ENCODE measurements at regions not wholly inside any gene's neighbourhood (a gene's known extent, or its start where the extent isn't known, plus 50 kb on each side); places are given as distances from the start of the nearest gene placed in this dataset.

GRCh38 chr11:82012276-82012675, 721.4 kb downstream of the FAM181B start:
- no peaks in the 10 kb centered on the region for H3K27me3 ChIP-seq (replicated peaks in 1 of 4; ENCODE audit: control insufficient read depth in 3 of 4, extremely low read depth in 1 of 4, insufficient read depth in 3 of 4, low read length in 3 of 4)
- no peak overlapping the region for H4K5ac ChIP-seq (ENCODE audit: insufficient read length, low read depth, low read length)
- H3K4me2 ChIP-seq (ENCODE audit: insufficient read depth in 1 of 2, low read depth in 2 of 2, low read length in 2 of 2) = no peak overlapping the region
- H3K4me3 ChIP-seq (ENCODE audit: extremely low read depth in 1 of 4, insufficient read depth in 2 of 4, low read depth in 3 of 4, low read length in 4 of 4) = no peak overlapping the region
- DNase-seq (ENCODE audit: low read depth in 1 of 2, low spot score in 2 of 2) (no peak), FAIRE-seq (no peak)
- H2BK20ac ChIP-seq (ENCODE audit: low read length) = no peak overlapping the region
- H2AFZ ChIP-seq (ENCODE audit: low read length) = no peak overlapping the region
- no peak overlapping the region for H3K56ac ChIP-seq (replicated peaks; ENCODE audit: insufficient read length, low read depth, low read length)
- H3K14ac ChIP-seq (ENCODE audit: insufficient read length) = no peak overlapping the region
- H4K20me1 ChIP-seq (replicated peaks in 1 of 2; ENCODE audit: control insufficient read depth in 1 of 2, insufficient read depth in 2 of 2, low read length in 2 of 2) = no peaks in the 10 kb centered on the region
- no peak overlapping the region for H3K18ac ChIP-seq (ENCODE audit: extremely low read depth, low read length)
- no peak overlapping the region for H3K27ac ChIP-seq (ENCODE audit: low read depth, low read length)
- H3K9me3 ChIP-seq (ENCODE audit: insufficient read depth in 2 of 2, low read depth in 1 of 2, low read length in 1 of 2) = no peaks in the 10 kb centered on the region
- no peak overlapping the region for H3K4ac ChIP-seq (replicated peaks; ENCODE audit: insufficient read length, low read depth, low read length)
- no peak overlapping the region for H3K23ac ChIP-seq (ENCODE audit: insufficient read length)
- H3K4me1 ChIP-seq (replicated peaks in 1 of 4; ENCODE audit: control insufficient read depth in 3 of 4, insufficient read depth in 4 of 4, low read length in 3 of 4) = no peaks in the 10 kb centered on the region
- no peak overlapping the region for H2BK120ac ChIP-seq (replicated peaks; ENCODE audit: low read depth, low read length)
- no peaks in the 10 kb centered on the region for H3K79me2 ChIP-seq (ENCODE audit: control insufficient read depth in 1 of 2, insufficient read depth in 2 of 2, low read length in 2 of 2)
- no peaks in the 10 kb centered on the region for H3K23me2 ChIP-seq (ENCODE audit: low read depth, low read length)
- no peaks in the 10 kb centered on the region for H3K36me3 ChIP-seq (ENCODE audit: control insufficient read depth in 2 of 4, insufficient read depth in 4 of 4, low read length in 3 of 4)
- no peak overlapping the region for H2BK15ac ChIP-seq (ENCODE audit: low read length)
- no peak overlapping the region for H2BK12ac ChIP-seq (ENCODE audit: low read depth, low read length)
- no peak overlapping the region for H3K9ac ChIP-seq (replicated peaks in 1 of 4; ENCODE audit: extremely low read depth in 1 of 4, low read depth in 3 of 4, low read length in 3 of 4)
- no peaks in the 10 kb centered on the region for H3K79me1 ChIP-seq (ENCODE audit: low read depth, low read length)
- WGBS, 2 experiments (ENCODE audit: extremely low coverage in 1 of 2, insufficient coverage in 1 of 2, insufficient read length in 1 of 2, insufficient replicate concordance in 2 of 2, low coverage in 1 of 2, low lambda C conversion rate in 2 of 2, missing lambda C conversion rate in 1 of 2) = 88% methylated on average over 3 of the region's 3 CpGs; no CpG with 5 or more reads in 1 of the 2 experiments
- POLR2A ChIA-PET (ENCODE audit: partially characterized antibody) = no interaction called here
- H2AK5ac ChIP-seq (ENCODE audit: low read depth, low read length) = no peak overlapping the region
- H4K8ac ChIP-seq (ENCODE audit: extremely low read depth, insufficient read depth, low read length) = no peak overlapping the region
- CTCF ChIA-PET (ENCODE audit: partially characterized antibody) = interaction anchor here (0.7 to 1.8 kb wide), 2 partner anchors 22 to 1695 kb away, joined by 3 to 5 read pairs; no protein-coding TSS in a partner anchor
- H4K91ac ChIP-seq (replicated peaks; ENCODE audit: insufficient read length, low read length) = no peak overlapping the region
- no peak overlapping the region for H2BK5ac ChIP-seq (ENCODE audit: low read depth, low read length)
- no peak for TF ChIP-seq E2F6 (IDR thresholded peaks at IDR 0.05)
- TF ChIP-seq POLR2A (IDR thresholded peaks at IDR 0.05; ENCODE audit: control extremely low read depth in 1 of 2, low read depth in 2 of 2, low read length in 2 of 2) = no peak
- no peak for TF ChIP-seq JUND (IDR thresholded peaks at IDR 0.05; ENCODE audit: low read length)
- TF ChIP-seq TCF12 (IDR thresholded peaks at IDR 0.05; ENCODE audit: low read depth, low read length) = no peak
- no peak for TF ChIP-seq CBX8 (IDR thresholded peaks at IDR 0.05; ENCODE audit: borderline replicate concordance, low read depth, low read length)
- TF ChIP-seq, protein P1, sequence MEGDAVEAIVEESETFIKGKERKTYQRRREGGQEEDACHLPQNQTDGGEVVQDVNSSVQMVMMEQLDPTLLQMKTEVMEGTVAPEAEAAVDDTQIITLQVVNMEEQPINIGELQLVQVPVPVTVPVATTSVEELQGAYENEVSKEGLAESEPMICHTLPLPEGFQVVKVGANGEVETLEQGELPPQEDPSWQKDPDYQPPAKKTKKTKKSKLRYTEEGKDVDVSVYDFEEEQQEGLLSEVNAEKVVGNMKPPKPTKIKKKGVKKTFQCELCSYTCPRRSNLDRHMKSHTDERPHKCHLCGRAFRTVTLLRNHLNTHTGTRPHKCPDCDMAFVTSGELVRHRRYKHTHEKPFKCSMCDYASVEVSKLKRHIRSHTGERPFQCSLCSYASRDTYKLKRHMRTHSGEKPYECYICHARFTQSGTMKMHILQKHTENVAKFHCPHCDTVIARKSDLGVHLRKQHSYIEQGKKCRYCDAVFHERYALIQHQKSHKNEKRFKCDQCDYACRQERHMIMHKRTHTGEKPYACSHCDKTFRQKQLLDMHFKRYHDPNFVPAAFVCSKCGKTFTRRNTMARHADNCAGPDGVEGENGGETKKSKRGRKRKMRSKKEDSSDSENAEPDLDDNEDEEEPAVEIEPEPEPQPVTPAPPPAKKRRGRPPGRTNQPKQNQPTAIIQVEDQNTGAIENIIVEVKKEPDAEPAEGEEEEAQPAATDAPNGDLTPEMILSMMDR (IDR thresholded peaks at IDR 0.05; ENCODE audit: control extremely low read depth in 1 of 3, insufficient read depth in 1 of 3, low read depth in 1 of 3, low read length in 3 of 3) = no peak
- TF ChIP-seq BCL11A (IDR thresholded peaks at IDR 0.05; ENCODE audit: low read depth in 2 of 2, low read length in 2 of 2) = no peak

Measured in H1 (cell line).